NCI-H748 treated with DMSO at 0.1 percent for 48 hours (cell line): ENCODE measurements at regions not wholly inside any gene's neighbourhood (a gene's known extent, or its start where the extent isn't known, plus 50 kb on each side); places are given as distances from the start of the nearest gene placed in this dataset.
"Not testable (repeated sequence)": the region's sequence is repeated elsewhere in the genome, so short reads cannot be mapped to it uniquely, and the experiment has no call there.

Experiments
- DNase-seq: peaks from one replicate; lab custom pipeline; 2025; lab: John Stamatoyannopoulos, UW

- no peak for DNase-seq
Measured at GRCh38 chr5:135776457-135776856, 58.0 kb upstream of the SLC25A48 start.

- DNase-seq = no peak
Measured at GRCh38 chr5:135761746-135762145, 72.7 kb upstream of the SLC25A48 start.

- DNase-seq = no peak
Measured at GRCh38 chr5:135759149-135759784, 75.2 kb upstream of the SLC25A48 start.

- DNase-seq = no peak
Measured at GRCh38 chr5:135753990-135754389, 80.5 kb upstream of the SLC25A48 start.

- DNase-seq = no peak
Measured at GRCh38 chr5:135750506-135750905, 84.0 kb upstream of the SLC25A48 start.

GRCh38 chr5:135747824-135748223 lies 86.6 kb upstream of the SLC25A48 start:
- DNase-seq = no peak

GRCh38 chr5:135745897-135746500 lies 88.5 kb upstream of the SLC25A48 start:
- DNase-seq = no peak

- no peak for DNase-seq
Measured at GRCh38 chr5:135743705-135744411, 90.6 kb upstream of the SLC25A48 start.

- DNase-seq = no peak
Measured at GRCh38 chr5:135743181-135743580, 91.3 kb upstream of the SLC25A48 start.

- DNase-seq = not testable (repeated sequence)
Measured at GRCh38 chr5:135742240-135742639, 92.2 kb upstream of the SLC25A48 start.

- DNase-seq = no peak
Measured at GRCh38 chr5:135741040-135741439, 93.4 kb upstream of the SLC25A48 start.

- DNase-seq = no peak
Measured at GRCh38 chr5:135740475-135740874, 94.0 kb upstream of the SLC25A48 start.

GRCh38 chr5:135739383-135739981 lies 95.0 kb upstream of the SLC25A48 start:
- no peak for DNase-seq

GRCh38 chr5:135738564-135738875 lies 95.9 kb upstream of the SLC25A48 start:
- DNase-seq = no peak

GRCh38 chr5:135737701-135738563 lies 96.5 kb upstream of the SLC25A48 start:
- no peak for DNase-seq

GRCh38 chr5:135736952-135737351 lies 97.5 kb upstream of the SLC25A48 start:
- DNase-seq = not testable (repeated sequence)

GRCh38 chr5:135735831-135736230 lies 98.6 kb upstream of the SLC25A48 start:
- no peak for DNase-seq

GRCh38 chr5:135734956-135735355 lies 99.5 kb upstream of the SLC25A48 start:
- DNase-seq = not testable (repeated sequence)

GRCh38 chr5:135731034-135731433 lies 103.4 kb upstream of the SLC25A48 start:
- not testable (repeated sequence) for DNase-seq

GRCh38 chr5:135730161-135730560 lies 104.3 kb upstream of the SLC25A48 start:
- not testable (repeated sequence) for DNase-seq

GRCh38 chr5:135729321-135729786 lies 105.1 kb upstream of the SLC25A48 start:
- DNase-seq = no peak

- no peak for DNase-seq
Measured at GRCh38 chr5:135724617-135725016, 109.8 kb upstream of the SLC25A48 start.
